NB4 (cell line): ENCODE measurements at regions not wholly inside any gene's neighbourhood (a gene's known extent, or its start where the extent isn't known, plus 50 kb on each side); places are given as distances from the start of the nearest gene placed in this dataset.
"Not testable (repeated sequence)": the region's sequence is repeated elsewhere in the genome, so short reads cannot be mapped to it uniquely, and the experiment has no call there.

ENCODE experiments used
- DNase-seq: peaks from one replicate; pipeline ENCODE4 v3.0.0; 2010; ENCODE audit warnings: low read depth
- H3K4me3 ChIP-seq: one replicate; pipeline ENCODE4 v1.5.1; 2011; ENCODE audit warnings: mild to moderate bottlenecking, low read depth, low read length, moderate library complexity
- MYC ChIP-seq: IDR thresholded peaks from 2 replicates; pipeline ENCODE4 v1.6.1; 2011; ENCODE audit warnings: low read depth, low read length
- POLR2A ChIP-seq: IDR thresholded peaks from 2 replicates; pipeline ENCODE4 v1.6.1; 2011; ENCODE audit warnings: mild to moderate bottlenecking; ENCODE audit not compliant: insufficient read length; ENCODE audit errors: extremely low read depth
- TF ChIP-seq, protein P1 (sequence below): IDR thresholded peaks from one replicate; pipeline ENCODE4 v1.5.1; 2012; ENCODE audit warnings: low read depth, low read length
- TF ChIP-seq, protein P2 (sequence below): IDR thresholded peaks from 2 replicates; pipeline ENCODE4 v1.6.1; 2011; ENCODE audit warnings: low read depth, low read length

GRCh38 chr1:208349694-208350330 is 105.6 kb upstream of the PLXNA2 start:
- DNase-seq: no peak
- TF ChIP-seq, protein P1, sequence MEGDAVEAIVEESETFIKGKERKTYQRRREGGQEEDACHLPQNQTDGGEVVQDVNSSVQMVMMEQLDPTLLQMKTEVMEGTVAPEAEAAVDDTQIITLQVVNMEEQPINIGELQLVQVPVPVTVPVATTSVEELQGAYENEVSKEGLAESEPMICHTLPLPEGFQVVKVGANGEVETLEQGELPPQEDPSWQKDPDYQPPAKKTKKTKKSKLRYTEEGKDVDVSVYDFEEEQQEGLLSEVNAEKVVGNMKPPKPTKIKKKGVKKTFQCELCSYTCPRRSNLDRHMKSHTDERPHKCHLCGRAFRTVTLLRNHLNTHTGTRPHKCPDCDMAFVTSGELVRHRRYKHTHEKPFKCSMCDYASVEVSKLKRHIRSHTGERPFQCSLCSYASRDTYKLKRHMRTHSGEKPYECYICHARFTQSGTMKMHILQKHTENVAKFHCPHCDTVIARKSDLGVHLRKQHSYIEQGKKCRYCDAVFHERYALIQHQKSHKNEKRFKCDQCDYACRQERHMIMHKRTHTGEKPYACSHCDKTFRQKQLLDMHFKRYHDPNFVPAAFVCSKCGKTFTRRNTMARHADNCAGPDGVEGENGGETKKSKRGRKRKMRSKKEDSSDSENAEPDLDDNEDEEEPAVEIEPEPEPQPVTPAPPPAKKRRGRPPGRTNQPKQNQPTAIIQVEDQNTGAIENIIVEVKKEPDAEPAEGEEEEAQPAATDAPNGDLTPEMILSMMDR: no peak
- TF ChIP-seq, protein P2, sequence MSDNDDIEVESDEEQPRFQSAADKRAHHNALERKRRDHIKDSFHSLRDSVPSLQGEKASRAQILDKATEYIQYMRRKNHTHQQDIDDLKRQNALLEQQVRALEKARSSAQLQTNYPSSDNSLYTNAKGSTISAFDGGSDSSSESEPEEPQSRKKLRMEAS: no peak
- TF ChIP-seq POLR2A: no peak
- TF ChIP-seq MYC: no peak
- H3K4me3 ChIP-seq: no peak overlapping the region

GRCh38 chr1:208350815-208351214 is 106.6 kb upstream of the PLXNA2 start:
- TF ChIP-seq POLR2A (no peak), MYC (no peak)
- TF ChIP-seq, protein P1: no peak
- TF ChIP-seq, protein P2: no peak
- H3K4me3 ChIP-seq: no peak overlapping the region
- no peak for DNase-seq

DNA sequence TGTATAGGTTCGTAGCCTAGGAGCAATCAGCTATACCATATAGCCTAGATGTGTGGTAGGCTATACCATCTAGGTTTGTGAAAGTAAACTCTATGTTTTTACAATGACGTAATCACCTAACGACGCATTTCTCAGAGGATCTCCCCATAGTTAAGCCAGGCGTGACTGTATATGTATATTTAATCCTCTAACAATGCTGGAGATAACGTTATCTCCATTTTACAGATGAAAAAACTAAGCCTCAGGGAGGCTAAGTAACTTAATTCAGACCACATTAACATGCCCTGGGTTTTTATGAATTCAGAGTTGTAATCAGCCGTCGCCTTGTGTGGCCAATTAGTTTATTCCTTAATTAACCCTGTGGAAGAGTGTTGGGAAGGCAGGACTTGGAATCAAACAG is 107.7 kb upstream of the PLXNA2 start:
- no peak overlapping the region for H3K4me3 ChIP-seq
- TF ChIP-seq, protein P1: no peak
- TF ChIP-seq, protein P2: no peak
- no peak for TF ChIP-seq POLR2A
- no peak for TF ChIP-seq MYC
- DNase-seq: no peak

GRCh38 chr1:208353797-208354196 is 109.6 kb upstream of the PLXNA2 start:
- not testable (repeated sequence) for DNase-seq, H3K4me3 ChIP-seq

- no peak for DNase-seq
- TF ChIP-seq MYC (no peak), POLR2A (no peak)
- TF ChIP-seq, protein P1: no peak
- TF ChIP-seq, protein P2: no peak
- no peak overlapping the region for H3K4me3 ChIP-seq
These were observed 113.7 kb upstream of the PLXNA2 start for GRCh38 chr1:208357644-208358507.

DNA sequence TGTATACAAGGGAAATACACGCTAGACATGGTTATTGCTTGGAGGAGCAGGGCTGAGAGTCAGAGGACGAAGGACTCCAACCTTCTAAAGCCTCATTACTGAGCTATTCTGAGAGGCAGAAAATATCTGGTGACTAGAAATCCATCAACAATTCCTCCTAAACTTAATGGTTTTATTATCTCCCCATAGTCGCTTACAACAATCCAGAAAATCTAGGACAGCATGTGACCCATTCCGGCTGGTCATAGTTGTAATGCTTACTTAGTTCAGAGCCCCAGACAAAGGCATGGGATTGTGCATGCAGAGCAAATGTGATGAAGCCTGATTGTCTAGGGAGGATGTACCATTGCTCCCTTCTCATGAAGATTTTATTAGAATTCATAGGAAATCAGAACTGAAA is 114.5 kb upstream of the PLXNA2 start:
- TF ChIP-seq, protein P1: no peak
- TF ChIP-seq MYC (no peak), POLR2A (no peak)
- TF ChIP-seq, protein P2: no peak
- H3K4me3 ChIP-seq: no peak overlapping the region
- no peak for DNase-seq
